Cardiac muscle cell (in vitro differentiated cells and primary cell): ENCODE measurements at regions not wholly inside any gene's neighbourhood (a gene's known extent, or its start where the extent isn't known, plus 50 kb on each side); places are given as distances from the start of the nearest gene placed in this dataset.

Experiments used
- DNase-seq, 2 donors: peaks; one replicate each; pipeline versions ENCODE4 v3.0.0 to v3.0.0-alpha.2; 2010 to 2017; ENCODE audit warnings: low read depth in 1 of 2, low spot score in 1 of 2
- H3K27ac ChIP-seq: fragments of 200-600 bp; sonication (generic); 2 replicates; pipeline ENCODE4 v1.5.1; 2016
- H3K27me3 ChIP-seq: fragments of 200-600 bp; sonication (generic); 2 replicates; pipeline ENCODE4 v1.6.0; 2016; ENCODE audit warnings: control low read depth
- H3K36me3 ChIP-seq: fragments of 200-600 bp; sonication (generic); 2 replicates; pipeline ENCODE4 v1.5.1; 2016; ENCODE audit warnings: control low read depth
- H3K4me1 ChIP-seq: fragments of 200-600 bp; sonication (generic); 2 replicates; pipeline ENCODE4 v1.8.1; 2017; ENCODE audit warnings: low read depth, mild to moderate bottlenecking, mixed run types
- H3K4me3 ChIP-seq: fragments of 200-600 bp; sonication (generic); 2 replicates; pipeline ENCODE4 v1.5.1; 2016; ENCODE audit warnings: mild to moderate bottlenecking
- H3K9me3 ChIP-seq: fragments of 200-600 bp; sonication (generic); 2 replicates; pipeline ENCODE4 v1.5.1; 2017; ENCODE audit warnings: low read depth, mild to moderate bottlenecking, control low read depth
- CTCF ChIP-seq: IDR thresholded peaks from 2 replicates; pipeline ENCODE4 v1.5.1; 2012; ENCODE audit warnings: low read depth, mild to moderate bottlenecking, low read length

- Histone ChIP-seq H3K27ac (no peak overlapping the region), H3K36me3 (no peaks in the 10 kb centered on the region), H3K4me1 (peaks cover 21% of the 10 kb centered on the region), H3K4me3 (no peak overlapping the region), H3K9me3 (no peaks in the 10 kb centered on the region), H3K27me3 (no peaks in the 10 kb centered on the region)
- DNase-seq, result no peak
- TF ChIP-seq CTCF, result no peak
These were observed 322.4 kb upstream of the DCN start for GRCh38 chr12:91505006-91505405.

GRCh38 chr12:91502208-91502607 is 319.6 kb upstream of the DCN start:
- H3K36me3 ChIP-seq, result no peaks in the 10 kb centered on the region

GRCh38 chr12:91496337-91496736 is 313.7 kb upstream of the DCN start:
- Histone ChIP-seq H3K36me3 (no peaks in the 10 kb centered on the region), H3K27me3 (no peaks in the 10 kb centered on the region), H3K4me3 (no peak overlapping the region), H3K4me1 (no peaks in the 10 kb centered on the region), H3K27ac (no peak overlapping the region), H3K9me3 (no peaks in the 10 kb centered on the region)
- no peak for DNase-seq
- no peak for TF ChIP-seq CTCF

More at GRCh38 chr12:91502208-91502607, 319.6 kb upstream of the DCN start:
- no peaks in the 10 kb centered on the region for H3K27me3 ChIP-seq
- peaks cover 9% of the 10 kb centered on the region for H3K4me1 ChIP-seq
- no peak overlapping the region for H3K27ac ChIP-seq
- H3K9me3 ChIP-seq, result no peaks in the 10 kb centered on the region
- TF ChIP-seq CTCF, result no peak
- DNase-seq, result no peak
- no peak overlapping the region for H3K4me3 ChIP-seq

GRCh38 chr12:91493308-91493707 is 310.7 kb upstream of the DCN start:
- no peak for DNase-seq
- H3K9me3 ChIP-seq, result no peaks in the 10 kb centered on the region
- no peak overlapping the region for H3K4me3 ChIP-seq
- no peaks in the 10 kb centered on the region for H3K36me3 ChIP-seq
- no peaks in the 10 kb centered on the region for H3K27me3 ChIP-seq
- no peak overlapping the region for H3K27ac ChIP-seq
- H3K4me1 ChIP-seq, result no peaks in the 10 kb centered on the region
- TF ChIP-seq CTCF, result no peak

- Histone ChIP-seq H3K9me3 (no peaks in the 10 kb centered on the region), H3K4me1 (no peaks in the 10 kb centered on the region), H3K4me3 (no peak overlapping the region), H3K27me3 (no peaks in the 10 kb centered on the region), H3K36me3 (no peaks in the 10 kb centered on the region), H3K27ac (no peak overlapping the region)
- no peak for DNase-seq
- no peak for TF ChIP-seq CTCF
These were observed 310.0 kb upstream of the DCN start for GRCh38 chr12:91492648-91493047.

- no peak for DNase-seq
- H3K9me3 ChIP-seq, result no peaks in the 10 kb centered on the region
- no peaks in the 10 kb centered on the region for H3K27me3 ChIP-seq
- no peak overlapping the region for H3K4me3 ChIP-seq
- H3K27ac ChIP-seq, result no peak overlapping the region
- H3K36me3 ChIP-seq, result no peaks in the 10 kb centered on the region
- no peaks in the 10 kb centered on the region for H3K4me1 ChIP-seq
- TF ChIP-seq CTCF, result no peak
These were observed 308.2 kb upstream of the DCN start for GRCh38 chr12:91490667-91491311.
